Neural cell (in vitro differentiated cells): ENCODE measurements at regions not wholly inside any gene's neighbourhood (a gene's known extent, or its start where the extent isn't known, plus 50 kb on each side); places are given as distances from the start of the nearest gene placed in this dataset.

Experiments used
- CTCF ChIP-seq: fragments of 450-650 bp; IDR thresholded peaks from 2 replicates; pipeline ENCODE4 v1.5.1; 2014; ENCODE audit warnings: antibody characterized with exemption, mild to moderate bottlenecking, moderate library complexity; ENCODE audit not compliant: poor library complexity, severe bottlenecking
- EP300 ChIP-seq: fragments of 450-650 bp; conservative IDR thresholded peaks from 2 replicates; pipeline ENCODE4 v1.6.1; 2014; ENCODE audit warnings: antibody characterized with exemption, mild to moderate bottlenecking, moderate library complexity; ENCODE audit not compliant: poor library complexity, severe bottlenecking
- EZH2 ChIP-seq: fragments of 200-600, 300-800 bp; shearing (Covaris generic), sonication (generic); IDR thresholded peaks from 2 replicates; pipeline ENCODE4 v1.6.1; 2014; ENCODE audit warnings: antibody characterized with exemption, low read length, borderline replicate concordance, mild to moderate bottlenecking; ENCODE audit not compliant: insufficient read depth, poor library complexity, severe bottlenecking
- MXI1 ChIP-seq: fragments of 450-650 bp; conservative IDR thresholded peaks from 2 replicates; pipeline ENCODE4 v1.6.1; 2014; ENCODE audit warnings: antibody characterized with exemption, mild to moderate bottlenecking; ENCODE audit not compliant: poor library complexity, severe bottlenecking
- POLR2AphosphoS5 ChIP-seq: IDR thresholded peaks from 2 replicates; pipeline ENCODE4 v1.6.1; 2012
- RAD21 ChIP-seq: fragments of 450-650 bp; conservative IDR thresholded peaks from 2 replicates; pipeline ENCODE4 v1.6.1; 2014; ENCODE audit warnings: antibody characterized with exemption, mild to moderate bottlenecking, moderate library complexity
- REST ChIP-seq: IDR thresholded peaks from 2 replicates; pipeline ENCODE4 v1.6.1; 2012; ENCODE audit warnings: borderline replicate concordance
- SMC3 ChIP-seq: fragments of 450-650 bp; conservative IDR thresholded peaks from 2 replicates; pipeline ENCODE4 v1.6.1; 2014; ENCODE audit warnings: antibody characterized with exemption, mild to moderate bottlenecking, moderate library complexity; ENCODE audit not compliant: poor library complexity
- TAF1 ChIP-seq: IDR thresholded peaks from 2 replicates; pipeline ENCODE4 v1.6.1; 2012; ENCODE audit warnings: low read depth

- TF ChIP-seq CTCF (no peak), TAF1 (no peak), EZH2 (no peak), EP300 (no peak), MXI1 (no peak), POLR2AphosphoS5 (no peak), RAD21 (no peak), SMC3 (no peak), REST (no peak)
Measured at GRCh38 chr20:59411170-59411569, 110.8 kb downstream of the EDN3 start.
